PFSK-1 (cell line): ENCODE measurements at regions not wholly inside any gene's neighbourhood (a gene's known extent, or its start where the extent isn't known, plus 50 kb on each side); places are given as distances from the start of the nearest gene placed in this dataset.

Source experiments
- FOXP2 ChIP-seq: optimal IDR thresholded peaks from 2 replicates; pipeline ENCODE3; 2011; ENCODE audit warnings: borderline replicate concordance, control low read depth, inconsistent platforms; ENCODE audit not compliant: insufficient read depth; ENCODE audit errors: extremely low read length, extremely low read depth
- POLR2AphosphoS5 ChIP-seq: IDR thresholded peaks from 2 replicates; pipeline ENCODE4 v1.6.1; 2012; ENCODE audit warnings: low read depth, mild to moderate bottlenecking, control low read depth, low read length, moderate library complexity
- SIN3A ChIP-seq: IDR thresholded peaks from 2 replicates; pipeline ENCODE4 v1.6.1; 2012; ENCODE audit warnings: mild to moderate bottlenecking, low read length, moderate library complexity, borderline replicate concordance; ENCODE audit not compliant: insufficient read depth
- TAF1 ChIP-seq: IDR thresholded peaks from 2 replicates; pipeline ENCODE4 v1.6.1; 2012; ENCODE audit warnings: low read length, control low read depth, borderline replicate concordance; ENCODE audit not compliant: insufficient read depth
- TF ChIP-seq, protein P1 (sequence below), 2 experiments: IDR thresholded peaks; 2 replicates each; pipeline versions ENCODE4 v1.6.1 to v1.8.0; 2011 to 2012; ENCODE audit warnings: low read depth in 2 of 2, low read length in 2 of 2, control low read depth in 1 of 2, inconsistent platforms in 1 of 2, mild to moderate bottlenecking in 1 of 2, moderate library complexity in 1 of 2; ENCODE audit not compliant: insufficient read depth in 1 of 2

DNA sequence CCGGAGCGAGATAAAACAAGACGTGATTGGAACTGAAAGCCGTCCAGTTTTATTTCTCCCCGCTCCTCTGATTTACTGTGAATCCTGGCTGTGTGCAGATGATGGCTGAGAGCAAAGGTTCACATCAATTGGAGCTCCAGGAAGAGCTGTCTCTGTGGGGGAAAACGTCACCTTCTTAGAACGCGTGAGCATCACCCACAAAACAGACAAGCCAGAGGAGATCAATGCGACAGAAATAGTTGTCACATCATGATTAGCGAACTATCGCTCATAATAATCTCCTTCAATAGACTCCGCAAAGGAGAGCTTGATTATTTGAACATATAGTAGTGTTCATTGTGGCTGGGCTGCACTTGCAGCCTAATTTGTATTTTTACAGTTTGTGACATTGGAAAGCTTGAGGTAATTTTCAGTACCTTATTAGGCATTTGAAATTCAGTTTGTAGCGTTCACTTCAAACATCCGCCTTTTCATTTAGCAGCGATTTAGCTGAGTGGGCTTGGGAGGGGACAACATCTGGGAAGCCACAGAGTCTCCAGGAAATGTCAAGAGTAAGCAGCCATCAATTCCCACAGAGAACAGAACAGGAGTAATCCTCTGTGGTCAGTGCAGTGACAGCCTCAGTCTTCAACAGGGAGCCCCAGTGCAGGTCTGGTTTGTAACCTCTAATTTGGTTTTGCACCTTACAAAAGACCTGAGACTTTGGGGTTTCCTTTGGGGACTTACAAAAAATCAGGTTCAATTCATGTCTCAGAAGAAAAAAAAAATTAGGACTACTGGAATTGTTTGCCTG, 276.8 kb upstream of the PFKP start:
- TF ChIP-seq TAF1 (no peak), FOXP2 (no peak), POLR2AphosphoS5 (no peak), SIN3A (no peak)
- TF ChIP-seq, protein P1, sequence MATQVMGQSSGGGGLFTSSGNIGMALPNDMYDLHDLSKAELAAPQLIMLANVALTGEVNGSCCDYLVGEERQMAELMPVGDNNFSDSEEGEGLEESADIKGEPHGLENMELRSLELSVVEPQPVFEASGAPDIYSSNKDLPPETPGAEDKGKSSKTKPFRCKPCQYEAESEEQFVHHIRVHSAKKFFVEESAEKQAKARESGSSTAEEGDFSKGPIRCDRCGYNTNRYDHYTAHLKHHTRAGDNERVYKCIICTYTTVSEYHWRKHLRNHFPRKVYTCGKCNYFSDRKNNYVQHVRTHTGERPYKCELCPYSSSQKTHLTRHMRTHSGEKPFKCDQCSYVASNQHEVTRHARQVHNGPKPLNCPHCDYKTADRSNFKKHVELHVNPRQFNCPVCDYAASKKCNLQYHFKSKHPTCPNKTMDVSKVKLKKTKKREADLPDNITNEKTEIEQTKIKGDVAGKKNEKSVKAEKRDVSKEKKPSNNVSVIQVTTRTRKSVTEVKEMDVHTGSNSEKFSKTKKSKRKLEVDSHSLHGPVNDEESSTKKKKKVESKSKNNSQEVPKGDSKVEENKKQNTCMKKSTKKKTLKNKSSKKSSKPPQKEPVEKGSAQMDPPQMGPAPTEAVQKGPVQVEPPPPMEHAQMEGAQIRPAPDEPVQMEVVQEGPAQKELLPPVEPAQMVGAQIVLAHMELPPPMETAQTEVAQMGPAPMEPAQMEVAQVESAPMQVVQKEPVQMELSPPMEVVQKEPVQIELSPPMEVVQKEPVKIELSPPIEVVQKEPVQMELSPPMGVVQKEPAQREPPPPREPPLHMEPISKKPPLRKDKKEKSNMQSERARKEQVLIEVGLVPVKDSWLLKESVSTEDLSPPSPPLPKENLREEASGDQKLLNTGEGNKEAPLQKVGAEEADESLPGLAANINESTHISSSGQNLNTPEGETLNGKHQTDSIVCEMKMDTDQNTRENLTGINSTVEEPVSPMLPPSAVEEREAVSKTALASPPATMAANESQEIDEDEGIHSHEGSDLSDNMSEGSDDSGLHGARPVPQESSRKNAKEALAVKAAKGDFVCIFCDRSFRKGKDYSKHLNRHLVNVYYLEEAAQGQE (IDR thresholded peaks at IDR 0.05; ENCODE audit: insufficient read depth in 1 of 2, low read depth in 2 of 2, low read length in 2 of 2): no peak

DNA sequence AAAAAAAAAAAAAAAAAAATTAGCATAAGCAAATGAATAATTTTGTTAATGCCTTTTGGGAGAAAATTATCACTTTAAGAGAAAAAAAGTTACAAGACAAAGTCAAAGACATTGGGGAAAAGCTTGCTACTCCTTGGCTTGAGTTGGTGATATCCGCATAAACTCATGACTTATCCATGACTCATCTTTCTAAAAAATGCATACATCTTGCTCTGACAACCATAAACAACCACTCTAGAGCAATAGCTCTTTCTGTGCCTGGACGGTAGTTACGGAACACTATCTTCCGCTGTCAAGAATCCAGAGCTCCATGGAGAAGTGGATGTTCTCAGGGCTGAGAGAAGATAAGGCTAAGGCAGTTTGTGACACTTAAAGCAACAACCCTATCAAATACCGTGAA, 281.1 kb upstream of the PFKP start:
- no peak for TF ChIP-seq POLR2AphosphoS5
- TF ChIP-seq, protein P1 (IDR thresholded peaks at IDR 0.05; ENCODE audit: insufficient read depth in 1 of 2, low read depth in 2 of 2, low read length in 2 of 2): no peak
- TF ChIP-seq FOXP2: no peak
- TF ChIP-seq SIN3A: no peak
- no peak for TF ChIP-seq TAF1

DNA sequence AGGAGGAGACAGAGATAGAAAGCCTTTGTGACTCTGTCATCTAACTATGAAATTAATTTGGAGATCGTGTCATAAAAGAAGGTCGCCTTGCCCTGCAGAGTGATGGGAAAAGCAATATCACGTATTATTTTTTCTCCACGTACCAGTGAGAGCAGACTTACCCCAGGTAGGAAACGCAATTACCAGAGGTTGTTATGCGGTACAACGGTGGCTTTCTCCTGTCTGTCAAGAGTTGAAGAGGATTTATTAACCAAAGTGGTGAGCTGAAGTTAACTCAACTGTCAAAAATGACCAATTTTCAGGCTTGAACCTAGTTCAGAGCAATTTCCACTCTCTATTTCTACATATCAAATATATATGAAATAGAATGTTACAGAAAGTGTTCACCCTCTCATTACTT, 282.6 kb upstream of the PFKP start:
- no peak for TF ChIP-seq TAF1
- TF ChIP-seq POLR2AphosphoS5: no peak
- no peak for TF ChIP-seq FOXP2
- no peak for TF ChIP-seq SIN3A
- TF ChIP-seq, protein P1 (IDR thresholded peaks at IDR 0.05; ENCODE audit: insufficient read depth in 1 of 2, low read depth in 2 of 2, low read length in 2 of 2): no peak

DNA sequence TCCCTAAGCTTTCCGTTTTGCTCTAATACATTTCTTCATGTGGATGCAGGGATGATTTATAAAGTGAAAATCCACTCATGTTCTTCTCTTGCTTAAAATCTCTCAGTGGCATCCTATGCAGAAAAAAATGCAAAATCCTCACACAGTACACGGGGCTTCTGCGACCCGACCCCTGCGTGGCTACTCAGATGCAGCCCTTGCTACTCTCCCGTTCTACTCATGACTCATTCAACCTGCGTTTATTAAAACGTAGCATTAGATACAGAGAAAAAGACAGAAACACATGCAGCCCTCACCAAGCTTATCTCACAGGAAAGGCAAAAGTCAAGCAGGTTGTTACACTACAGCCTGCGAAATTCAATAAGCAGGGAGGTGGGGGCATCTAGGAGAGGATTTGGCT, 284.4 kb upstream of the PFKP start:
- TF ChIP-seq TAF1: no peak
- no peak for TF ChIP-seq FOXP2
- TF ChIP-seq SIN3A: no peak
- TF ChIP-seq, protein P1 (IDR thresholded peaks at IDR 0.05; ENCODE audit: insufficient read depth in 1 of 2, low read depth in 2 of 2, low read length in 2 of 2): no peak
- no peak for TF ChIP-seq POLR2AphosphoS5

DNA sequence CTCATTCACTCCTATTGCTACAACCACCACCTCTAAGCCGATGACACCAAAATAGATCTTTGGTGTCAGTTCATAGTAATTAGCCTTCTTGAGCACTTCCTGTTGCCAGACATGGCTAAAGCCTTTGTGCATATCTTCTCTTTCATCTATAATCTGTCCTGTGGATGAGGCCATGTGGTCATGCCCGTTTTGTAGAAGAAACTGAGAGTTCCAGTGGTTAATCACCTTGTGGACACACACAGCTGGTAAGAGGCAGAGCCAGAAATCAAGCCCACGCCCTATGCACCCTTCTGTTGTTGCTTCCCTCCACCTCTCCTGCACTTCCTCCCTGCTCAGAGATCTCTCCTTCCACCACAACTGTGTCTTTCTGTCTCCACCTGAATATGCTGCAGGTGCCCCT, 285.1 kb upstream of the PFKP start:
- no peak for TF ChIP-seq FOXP2
- TF ChIP-seq POLR2AphosphoS5: no peak
- no peak for TF ChIP-seq TAF1
